DOHH2 (cell line): ENCODE measurements at regions not wholly inside any gene's neighbourhood (a gene's known extent, or its start where the extent isn't known, plus 50 kb on each side); places are given as distances from the start of the nearest gene placed in this dataset.

Source experiments
- H3F3A ChIP-seq: fragments of 200-600 bp; sonication (generic), shearing (Covaris generic); 2 replicates; pipeline ENCODE4 v1.6.0; 2016; ENCODE audit warnings: antibody characterized with exemption, mild to moderate bottlenecking; ENCODE audit not compliant: control insufficient read depth, insufficient read depth
- H3K27ac ChIP-seq: fragments of 200-600 bp; sonication (generic); 2 replicates; pipeline ENCODE4 v1.5.1; 2014; ENCODE audit warnings: low read depth, mild to moderate bottlenecking, low read length, moderate library complexity
- H3K27me3 ChIP-seq: fragments of 200-600 bp; sonication (generic); 2 replicates; pipeline ENCODE4 v1.6.1; 2014; ENCODE audit warnings: mild to moderate bottlenecking, low read length, mixed read lengths; ENCODE audit not compliant: control insufficient read depth
- H3K36me3 ChIP-seq: fragments of 200-600 bp; sonication (generic); 2 replicates; pipeline ENCODE4 v1.6.1; 2014; ENCODE audit warnings: mild to moderate bottlenecking, low read length, moderate library complexity, mixed read lengths; ENCODE audit not compliant: control insufficient read depth
- H3K4me1 ChIP-seq: fragments of 200-600 bp; sonication (generic); 2 replicates; pipeline ENCODE4 v1.6.1; 2014; ENCODE audit warnings: mild to moderate bottlenecking, low read length, mixed read lengths; ENCODE audit not compliant: control insufficient read depth
- H3K4me2 ChIP-seq: fragments of 200-600 bp; sonication (generic); 2 replicates; pipeline ENCODE4 v1.6.0; 2014; ENCODE audit warnings: mild to moderate bottlenecking, low read length, moderate library complexity
- H3K4me3 ChIP-seq: fragments of 200-600 bp; sonication (generic); 2 replicates; pipeline ENCODE4 v1.5.1; 2014; ENCODE audit warnings: mild to moderate bottlenecking, low read length, mixed read lengths
- H3K79me2 ChIP-seq: fragments of 200-600 bp; sonication (generic); 2 replicates; pipeline ENCODE4 v1.6.1; 2014; ENCODE audit warnings: mild to moderate bottlenecking, low read length, mixed read lengths; ENCODE audit not compliant: control insufficient read depth
- H3K9me2 ChIP-seq: fragments of 200-600 bp; sonication (generic); replicated peaks from 2 replicates; pipeline ENCODE4 v1.6.1; 2014; ENCODE audit warnings: mild to moderate bottlenecking, low read length, mixed read lengths; ENCODE audit not compliant: control insufficient read depth
- H3K9me3 ChIP-seq: fragments of 200-600 bp; sonication (generic); 2 replicates; pipeline ENCODE4 v1.6.1; 2014; ENCODE audit warnings: antibody characterized with exemption, low read length, mixed read lengths; ENCODE audit not compliant: control insufficient read depth, insufficient read depth
- H4K20me1 ChIP-seq: fragments of 200-600 bp; sonication (generic); 2 replicates; pipeline ENCODE4 v1.6.0; 2014; ENCODE audit warnings: low read depth, mild to moderate bottlenecking, antibody characterized with exemption, low read length, moderate library complexity; ENCODE audit not compliant: control insufficient read depth, insufficient read depth
- EZH2phosphoT487 ChIP-seq: fragments of 200-600 bp; sonication (generic); IDR thresholded peaks from 2 replicates; pipeline ENCODE4 v1.6.1; 2017; ENCODE audit warnings: borderline replicate concordance, mild to moderate bottlenecking, antibody characterized with exemption, low read length, moderate library complexity, mixed read lengths
- TF ChIP-seq, protein P1 (sequence below): fragments of 200-600 bp; sonication (generic); IDR thresholded peaks from one replicate; pipeline ENCODE4 v1.5.1; 2014; ENCODE audit warnings: antibody characterized with exemption, mild to moderate bottlenecking, low read depth, low read length; ENCODE audit not compliant: poor library complexity, severe bottlenecking

DNA sequence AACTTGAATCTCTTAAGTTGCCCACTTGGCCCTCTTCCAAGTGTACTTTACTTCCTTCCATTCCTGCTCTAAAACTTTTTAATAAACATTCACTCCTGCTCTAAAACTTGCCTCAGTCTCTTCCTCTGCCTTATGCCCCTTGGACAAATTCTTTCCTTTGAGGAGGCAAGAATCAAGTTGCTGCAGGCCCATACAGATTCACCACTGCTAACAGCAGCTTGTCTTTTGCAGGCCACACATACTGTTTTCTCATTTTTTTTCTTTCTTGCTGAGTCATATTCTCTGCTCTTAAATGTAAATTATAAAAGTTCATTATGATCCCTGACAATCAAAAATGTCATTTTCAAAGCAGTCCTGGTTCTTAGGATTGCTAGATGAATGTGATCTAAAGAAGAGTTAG, 1820.8 kb upstream of the FLRT2 start:
- Histone ChIP-seq H3K4me2 (no peak overlapping the region), H3K4me1 (no peaks in the 10 kb centered on the region), H3K9me3 (no peaks in the 10 kb centered on the region)

DNA sequence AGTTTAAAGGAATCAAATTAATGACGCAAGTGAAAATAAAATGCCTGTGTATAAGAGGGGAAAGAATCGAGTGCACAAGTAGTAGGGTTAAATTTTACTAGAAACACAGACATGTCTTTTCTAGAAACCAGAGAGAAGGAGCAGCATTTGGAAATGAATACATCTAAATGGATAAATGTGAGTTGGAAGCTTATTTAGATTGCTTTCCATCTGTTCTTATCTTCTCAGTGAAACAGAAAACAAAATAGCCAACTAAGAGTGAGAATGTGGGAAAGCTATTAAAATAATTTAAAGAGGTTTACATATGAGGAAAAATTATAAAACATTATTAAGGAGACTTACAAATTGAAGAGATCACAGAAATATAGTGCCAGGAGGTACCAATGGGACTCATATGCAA, 1818.9 kb upstream of the FLRT2 start:
- no peaks in the 10 kb centered on the region for H3K4me1 ChIP-seq
- H3K79me2 ChIP-seq = no peaks in the 10 kb centered on the region
- no peaks in the 10 kb centered on the region for H3K9me3 ChIP-seq
- H3F3A ChIP-seq = no peaks in the 10 kb centered on the region
- H3K27ac ChIP-seq = no peak overlapping the region
- no peaks in the 10 kb centered on the region for H3K36me3 ChIP-seq
- no peaks in the 10 kb centered on the region for H4K20me1 ChIP-seq
- no peak overlapping the region for H3K4me3 ChIP-seq
- no peaks in the 10 kb centered on the region for H3K27me3 ChIP-seq
- TF ChIP-seq, protein P1, sequence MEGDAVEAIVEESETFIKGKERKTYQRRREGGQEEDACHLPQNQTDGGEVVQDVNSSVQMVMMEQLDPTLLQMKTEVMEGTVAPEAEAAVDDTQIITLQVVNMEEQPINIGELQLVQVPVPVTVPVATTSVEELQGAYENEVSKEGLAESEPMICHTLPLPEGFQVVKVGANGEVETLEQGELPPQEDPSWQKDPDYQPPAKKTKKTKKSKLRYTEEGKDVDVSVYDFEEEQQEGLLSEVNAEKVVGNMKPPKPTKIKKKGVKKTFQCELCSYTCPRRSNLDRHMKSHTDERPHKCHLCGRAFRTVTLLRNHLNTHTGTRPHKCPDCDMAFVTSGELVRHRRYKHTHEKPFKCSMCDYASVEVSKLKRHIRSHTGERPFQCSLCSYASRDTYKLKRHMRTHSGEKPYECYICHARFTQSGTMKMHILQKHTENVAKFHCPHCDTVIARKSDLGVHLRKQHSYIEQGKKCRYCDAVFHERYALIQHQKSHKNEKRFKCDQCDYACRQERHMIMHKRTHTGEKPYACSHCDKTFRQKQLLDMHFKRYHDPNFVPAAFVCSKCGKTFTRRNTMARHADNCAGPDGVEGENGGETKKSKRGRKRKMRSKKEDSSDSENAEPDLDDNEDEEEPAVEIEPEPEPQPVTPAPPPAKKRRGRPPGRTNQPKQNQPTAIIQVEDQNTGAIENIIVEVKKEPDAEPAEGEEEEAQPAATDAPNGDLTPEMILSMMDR = no peak
- no peak for TF ChIP-seq EZH2phosphoT487
- no peaks in the 10 kb centered on the region for H3K9me2 ChIP-seq
- H3K4me2 ChIP-seq = no peak overlapping the region

More for the DNA sequence above, 1820.8 kb upstream of the FLRT2 start:
- Histone ChIP-seq H3F3A (no peaks in the 10 kb centered on the region), H3K36me3 (no peaks in the 10 kb centered on the region), H4K20me1 (no peaks in the 10 kb centered on the region), H3K27ac (no peak overlapping the region), H3K4me3 (no peak overlapping the region), H3K27me3 (no peaks in the 10 kb centered on the region), H3K9me2 (no peaks in the 10 kb centered on the region), H3K79me2 (no peaks in the 10 kb centered on the region)
- TF ChIP-seq EZH2phosphoT487 = no peak
- TF ChIP-seq, protein P1 = no peak

DNA sequence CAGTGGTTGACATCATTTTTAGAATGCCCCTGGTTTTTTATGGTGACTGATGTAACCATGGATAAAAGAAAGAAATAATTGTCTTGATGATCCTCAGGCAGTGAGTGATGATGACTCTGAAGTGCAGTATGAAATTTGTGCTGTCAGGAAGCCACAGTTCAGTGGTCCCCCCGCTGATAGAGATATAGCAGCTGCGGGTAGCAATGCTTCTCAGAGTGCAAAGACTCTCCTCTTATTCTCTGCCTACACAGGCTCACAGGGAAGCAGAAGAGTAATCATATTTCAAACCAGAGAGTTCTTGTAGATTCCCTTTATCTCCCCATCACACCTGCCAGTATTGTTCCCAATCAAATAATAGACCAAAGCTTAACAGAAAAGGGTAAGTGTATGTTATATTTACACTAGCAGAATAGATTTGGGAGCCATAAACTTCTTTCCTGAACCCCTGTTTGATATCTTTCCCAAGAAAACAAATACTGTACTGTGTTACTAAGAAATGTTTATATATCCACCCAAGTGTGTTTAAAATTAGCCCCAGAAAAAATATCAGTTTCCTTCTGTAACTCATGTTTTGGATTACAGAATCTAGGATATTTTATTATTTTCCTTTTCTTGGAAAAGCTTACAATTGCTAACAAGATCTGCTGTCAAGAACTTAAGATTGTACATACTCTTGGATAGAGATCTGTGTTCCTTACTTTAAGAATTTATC, 1817.4 kb upstream of the FLRT2 start:
- Histone ChIP-seq H3K4me3 (no peak overlapping the region), H3K9me3 (no peaks in the 10 kb centered on the region), H3K36me3 (no peaks in the 10 kb centered on the region), H3F3A (no peaks in the 10 kb centered on the region), H3K79me2 (no peaks in the 10 kb centered on the region), H3K27me3 (no peaks in the 10 kb centered on the region), H3K4me1 (no peaks in the 10 kb centered on the region), H3K27ac (no peak overlapping the region), H4K20me1 (no peaks in the 10 kb centered on the region), H3K4me2 (no peak overlapping the region), H3K9me2 (no peaks in the 10 kb centered on the region)
- TF ChIP-seq EZH2phosphoT487 = no peak
- TF ChIP-seq, protein P1 = no peak
